ENCODE measurements at regions not wholly inside any gene's neighbourhood (a gene's known extent, or its start where the extent isn't known, plus 50 kb on each side); places are given as distances from the start of the nearest gene placed in this dataset.
"Not testable (repeated sequence)": the region's sequence is repeated elsewhere in the genome, so short reads cannot be mapped to it uniquely, and the experiment has no call there.

DNA sequence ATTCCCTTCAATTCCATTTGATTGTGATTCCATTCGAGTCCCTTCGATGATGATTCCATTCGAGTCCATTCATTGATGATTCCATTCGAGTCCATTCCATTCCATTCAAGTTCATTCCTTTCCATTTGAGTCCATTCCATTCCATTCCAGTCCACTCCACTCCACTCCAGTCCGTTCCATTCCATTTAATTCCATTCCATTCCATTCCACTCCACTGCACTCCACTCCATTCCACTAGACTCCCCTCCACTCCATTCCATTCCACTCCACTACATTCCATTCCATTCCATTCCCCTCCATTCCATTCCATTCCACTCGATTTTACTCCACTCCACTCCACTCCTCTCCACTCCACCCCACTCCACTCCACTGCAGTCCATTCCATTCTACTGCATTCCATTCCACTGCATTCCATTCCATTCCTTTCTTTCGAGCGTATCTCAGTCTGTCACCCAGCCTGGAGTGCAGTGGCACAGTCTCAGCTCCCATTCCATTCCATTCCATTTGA lies 115.7 kb downstream of the ZNF92 start:
- Histone ChIP-seq H3K4me3 (ENCODE audit: insufficient read depth, low read depth, low read length) (no peak overlapping the region), H3K36me3 (ENCODE audit: insufficient read depth, low read length) (no peaks in the 10 kb centered on the region), H3K4me1 (ENCODE audit: insufficient read depth, low read length) (no peaks in the 10 kb centered on the region), H3K9me3 (ENCODE audit: insufficient read depth, low read depth, low read length) (peaks cover 9% of the 10 kb centered on the region), H2AFZ (ENCODE audit: low read depth, low read length) (no peak overlapping the region), H4K20me1 (ENCODE audit: insufficient read depth, low read length) (no peaks in the 10 kb centered on the region), H3K27me3 (ENCODE audit: insufficient read depth, low read length) (no peaks in the 10 kb centered on the region), H3K4me2 (ENCODE audit: low read length) (no peak overlapping the region), H3K79me2 (ENCODE audit: insufficient read depth, low read length) (no peaks in the 10 kb centered on the region), H3K9ac (ENCODE audit: low read length) (no peak overlapping the region), H3K27ac (ENCODE audit: low read depth, low read length) (no peak overlapping the region)
- H3K36me3 Mint-ChIP-seq (ENCODE audit: low read depth, unreplicated experiment), result peaks cover 3% of the 10 kb centered on the region
- FAIRE-seq, result no peak
- no peak overlapping the region for H3K4me3 Mint-ChIP-seq (ENCODE audit: unreplicated experiment)
- TF ChIP-seq, protein P1, sequence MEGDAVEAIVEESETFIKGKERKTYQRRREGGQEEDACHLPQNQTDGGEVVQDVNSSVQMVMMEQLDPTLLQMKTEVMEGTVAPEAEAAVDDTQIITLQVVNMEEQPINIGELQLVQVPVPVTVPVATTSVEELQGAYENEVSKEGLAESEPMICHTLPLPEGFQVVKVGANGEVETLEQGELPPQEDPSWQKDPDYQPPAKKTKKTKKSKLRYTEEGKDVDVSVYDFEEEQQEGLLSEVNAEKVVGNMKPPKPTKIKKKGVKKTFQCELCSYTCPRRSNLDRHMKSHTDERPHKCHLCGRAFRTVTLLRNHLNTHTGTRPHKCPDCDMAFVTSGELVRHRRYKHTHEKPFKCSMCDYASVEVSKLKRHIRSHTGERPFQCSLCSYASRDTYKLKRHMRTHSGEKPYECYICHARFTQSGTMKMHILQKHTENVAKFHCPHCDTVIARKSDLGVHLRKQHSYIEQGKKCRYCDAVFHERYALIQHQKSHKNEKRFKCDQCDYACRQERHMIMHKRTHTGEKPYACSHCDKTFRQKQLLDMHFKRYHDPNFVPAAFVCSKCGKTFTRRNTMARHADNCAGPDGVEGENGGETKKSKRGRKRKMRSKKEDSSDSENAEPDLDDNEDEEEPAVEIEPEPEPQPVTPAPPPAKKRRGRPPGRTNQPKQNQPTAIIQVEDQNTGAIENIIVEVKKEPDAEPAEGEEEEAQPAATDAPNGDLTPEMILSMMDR (IDR thresholded peaks at IDR 0.05; ENCODE audit: insufficient read depth, low read depth, low read length), result no peak
- TF ChIP-seq EZH2 (IDR thresholded peaks at IDR 0.05; ENCODE audit: insufficient read depth, low read length), result no peak
- peaks cover 29% of the 10 kb centered on the region for H3K9me3 Mint-ChIP-seq (ENCODE audit: unreplicated experiment)
- H3K27me3 Mint-ChIP-seq (ENCODE audit: low read depth, unreplicated experiment), result peaks cover 12% of the 10 kb centered on the region
- no peak for DNase-seq (ENCODE audit: low read depth)
- no peaks in the 10 kb centered on the region for H3K4me1 Mint-ChIP-seq (ENCODE audit: low read depth, unreplicated experiment)
- H3K27ac Mint-ChIP-seq (ENCODE audit: unreplicated experiment), result no peak overlapping the region

DNA sequence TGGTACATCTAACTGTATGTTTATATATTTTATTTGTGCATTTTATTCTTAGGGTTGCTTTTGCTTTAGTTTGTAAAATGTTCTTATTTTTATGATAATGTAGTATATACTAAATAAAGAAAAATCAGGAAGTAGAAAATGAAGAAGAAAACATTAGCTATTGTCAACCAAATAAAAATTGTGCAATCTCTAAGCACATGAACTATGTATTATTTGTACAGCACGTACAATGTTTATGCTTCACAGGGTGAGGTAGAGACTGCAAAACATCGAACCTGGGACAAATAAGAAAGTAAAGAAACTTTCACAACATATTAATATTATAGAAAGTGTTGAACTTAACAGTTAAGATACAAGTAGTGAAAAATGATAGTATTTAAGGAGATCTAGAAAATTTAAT lies 123.0 kb downstream of the ZNF92 start:
- not testable (repeated sequence) for H4K20me1 ChIP-seq (ENCODE audit: insufficient read depth, low read length); H3K79me2 ChIP-seq (ENCODE audit: insufficient read depth, low read length); H3K36me3 ChIP-seq (ENCODE audit: insufficient read depth, low read length); H3K4me3 Mint-ChIP-seq (ENCODE audit: unreplicated experiment); H3K4me1 ChIP-seq (ENCODE audit: insufficient read depth, low read length); H3K4me2 ChIP-seq (ENCODE audit: low read length); H3K27ac Mint-ChIP-seq (ENCODE audit: unreplicated experiment); H3K27ac ChIP-seq (ENCODE audit: low read depth, low read length); H3K9ac ChIP-seq (ENCODE audit: low read length); H3K4me3 ChIP-seq (ENCODE audit: insufficient read depth, low read depth, low read length); H3K9me3 ChIP-seq (ENCODE audit: insufficient read depth, low read depth, low read length); H3K9me3 Mint-ChIP-seq (ENCODE audit: unreplicated experiment); FAIRE-seq; H3K36me3 Mint-ChIP-seq (ENCODE audit: low read depth, unreplicated experiment); H2AFZ ChIP-seq (ENCODE audit: low read depth, low read length); H3K27me3 ChIP-seq (ENCODE audit: insufficient read depth, low read length); H3K4me1 Mint-ChIP-seq (ENCODE audit: low read depth, unreplicated experiment); DNase-seq (ENCODE audit: low read depth)
- peaks cover 13% of the 10 kb centered on the region for H3K27me3 Mint-ChIP-seq (ENCODE audit: low read depth, unreplicated experiment)

DNA sequence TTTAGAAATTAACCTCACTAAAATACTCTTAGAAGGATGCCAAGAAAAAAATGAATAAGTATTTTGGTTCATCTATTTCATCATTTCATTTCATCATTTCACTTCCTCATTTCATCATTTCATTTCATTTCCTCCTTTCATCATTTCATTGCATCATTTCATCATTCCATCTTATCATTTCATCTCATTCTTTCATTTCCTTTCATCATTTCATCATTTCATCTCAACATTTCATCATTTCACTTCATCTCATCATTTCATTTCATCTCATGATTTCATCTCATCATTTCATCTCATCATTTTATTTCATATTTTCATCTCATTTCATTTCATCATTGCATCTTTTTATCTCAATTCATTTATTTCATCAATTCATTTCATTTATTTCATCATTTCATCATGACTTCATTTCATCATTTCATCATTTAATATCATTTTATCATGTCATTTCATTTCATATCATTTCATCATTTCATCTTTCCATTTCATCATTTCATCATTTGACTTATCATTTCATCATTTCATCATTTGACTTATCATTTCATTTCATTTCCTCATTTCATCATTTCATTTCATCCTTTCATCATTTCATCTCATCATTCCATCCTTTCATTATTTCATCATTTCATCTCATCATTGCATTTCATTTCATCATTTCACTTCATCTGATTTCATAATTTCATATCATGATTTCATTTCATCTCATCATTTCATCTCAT lies 129.9 kb downstream of the ZNF92 start:
- no peak overlapping the region for H3K4me3 ChIP-seq (ENCODE audit: insufficient read depth, low read depth, low read length)
- FAIRE-seq, result no peak
- no peaks in the 10 kb centered on the region for H3K4me1 ChIP-seq (ENCODE audit: insufficient read depth, low read length)
- Mint-ChIP-seq H3K27me3 (ENCODE audit: low read depth, unreplicated experiment) (peaks cover 4% of the 10 kb centered on the region), H3K4me1 (ENCODE audit: low read depth, unreplicated experiment) (no peaks in the 10 kb centered on the region), H3K36me3 (ENCODE audit: low read depth, unreplicated experiment) (no peaks in the 10 kb centered on the region), H3K27ac (ENCODE audit: unreplicated experiment) (no peak overlapping the region), H3K9me3 (ENCODE audit: unreplicated experiment) (no peaks in the 10 kb centered on the region), H3K4me3 (ENCODE audit: unreplicated experiment) (no peak overlapping the region)
- H3K27me3 ChIP-seq (ENCODE audit: insufficient read depth, low read length), result no peaks in the 10 kb centered on the region
- no peaks in the 10 kb centered on the region for H4K20me1 ChIP-seq (ENCODE audit: insufficient read depth, low read length)
- TF ChIP-seq, protein P1 (IDR thresholded peaks at IDR 0.05; ENCODE audit: insufficient read depth, low read depth, low read length), result no peak
- no peak for TF ChIP-seq EZH2 (IDR thresholded peaks at IDR 0.05; ENCODE audit: insufficient read depth, low read length)
- no peaks in the 10 kb centered on the region for H3K79me2 ChIP-seq (ENCODE audit: insufficient read depth, low read length)
- no peak overlapping the region for H3K27ac ChIP-seq (ENCODE audit: low read depth, low read length)
- no peak overlapping the region for H3K9ac ChIP-seq (ENCODE audit: low read length)
- H3K36me3 ChIP-seq (ENCODE audit: insufficient read depth, low read length), result no peaks in the 10 kb centered on the region
- no peak for DNase-seq (ENCODE audit: low read depth)
- no peaks in the 10 kb centered on the region for H3K9me3 ChIP-seq (ENCODE audit: insufficient read depth, low read depth, low read length)
- no peak overlapping the region for H3K4me2 ChIP-seq (ENCODE audit: low read length)
- no peak overlapping the region for H2AFZ ChIP-seq (ENCODE audit: low read depth, low read length)

DNA sequence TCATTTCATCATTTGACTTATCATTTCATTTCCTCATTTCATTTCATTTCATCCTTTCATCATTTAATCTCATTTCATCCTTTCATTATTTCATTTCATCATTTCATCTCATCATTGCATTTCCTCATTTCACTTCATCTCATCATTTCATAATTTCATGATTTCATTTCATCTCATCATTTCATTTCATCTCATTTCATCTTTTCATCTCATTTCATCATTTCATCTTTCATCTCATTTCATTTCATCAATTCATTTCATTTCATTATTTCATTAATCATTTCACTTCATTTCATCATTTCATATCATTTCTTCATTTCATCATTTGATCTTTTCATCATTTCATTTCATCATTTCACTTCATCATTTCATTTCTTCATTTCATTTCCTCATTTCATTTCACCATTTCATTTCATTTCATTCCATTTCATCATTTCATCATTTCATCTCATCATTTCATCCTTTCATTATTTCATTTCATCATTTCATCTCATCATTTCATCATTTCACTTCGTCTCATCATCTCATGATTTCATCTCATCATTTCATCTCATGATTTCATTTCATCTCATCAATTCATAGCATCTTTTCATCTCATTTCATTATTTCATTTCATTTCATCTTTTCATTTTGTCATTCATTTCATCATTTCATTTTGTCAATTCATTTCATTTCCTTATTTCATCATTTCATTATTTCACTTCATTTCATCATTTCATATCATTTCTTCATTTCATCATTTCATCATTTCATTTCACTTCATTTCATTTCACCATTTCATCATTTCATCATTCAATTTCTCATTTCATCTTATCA lies 131.1 kb downstream of the ZNF92 start:
- not testable (repeated sequence) for H3K4me3 Mint-ChIP-seq (ENCODE audit: unreplicated experiment); H3K4me3 ChIP-seq (ENCODE audit: insufficient read depth, low read depth, low read length); H3K9me3 ChIP-seq (ENCODE audit: insufficient read depth, low read depth, low read length); DNase-seq (ENCODE audit: low read depth); H4K20me1 ChIP-seq (ENCODE audit: insufficient read depth, low read length); H3K79me2 ChIP-seq (ENCODE audit: insufficient read depth, low read length); H3K9ac ChIP-seq (ENCODE audit: low read length); H3K4me1 Mint-ChIP-seq (ENCODE audit: low read depth, unreplicated experiment); H3K4me1 ChIP-seq (ENCODE audit: insufficient read depth, low read length); H3K27me3 Mint-ChIP-seq (ENCODE audit: low read depth, unreplicated experiment); H3K36me3 Mint-ChIP-seq (ENCODE audit: low read depth, unreplicated experiment); H3K27me3 ChIP-seq (ENCODE audit: insufficient read depth, low read length); H3K27ac ChIP-seq (ENCODE audit: low read depth, low read length); H3K4me2 ChIP-seq (ENCODE audit: low read length); H3K27ac Mint-ChIP-seq (ENCODE audit: unreplicated experiment); H3K36me3 ChIP-seq (ENCODE audit: insufficient read depth, low read length); H3K9me3 Mint-ChIP-seq (ENCODE audit: unreplicated experiment); FAIRE-seq; H2AFZ ChIP-seq (ENCODE audit: low read depth, low read length)
